ENCODE measurements at regions not wholly inside any gene's neighbourhood (a gene's known extent, or its start where the extent isn't known, plus 50 kb on each side); places are given as distances from the start of the nearest gene placed in this dataset.
"Not testable (repeated sequence)": the region's sequence is repeated elsewhere in the genome, so short reads cannot be mapped to it uniquely, and the experiment has no call there.

GRCh38 chr11:106280036-106280435, 202.6 kb downstream of the AASDHPPT start:
- DNase-seq, result no peak

GRCh38 chr11:106281455-106282173, 204.2 kb downstream of the AASDHPPT start:
- no peak for DNase-seq

- DNase-seq, result no peak
These were observed 209.5 kb downstream of the AASDHPPT start for GRCh38 chr11:106286881-106287504.

- no peak for DNase-seq
These were observed 210.6 kb downstream of the AASDHPPT start for GRCh38 chr11:106288057-106288456.

- DNase-seq, result no peak
These were observed 211.4 kb downstream of the AASDHPPT start for GRCh38 chr11:106288822-106289387.

GRCh38 chr11:106292526-106292925, 215.1 kb downstream of the AASDHPPT start:
- no peak for DNase-seq

GRCh38 chr11:106295974-106296373, 218.5 kb downstream of the AASDHPPT start:
- no peak for DNase-seq

GRCh38 chr11:106302416-106302815, 225.0 kb downstream of the AASDHPPT start:
- DNase-seq, result no peak

GRCh38 chr11:106304274-106304673, 226.8 kb downstream of the AASDHPPT start:
- DNase-seq, result no peak

GRCh38 chr11:106305458-106305857, 228.0 kb downstream of the AASDHPPT start:
- DNase-seq, result no peak

GRCh38 chr11:106306942-106307341, 229.5 kb downstream of the AASDHPPT start:
- DNase-seq, result no peak

GRCh38 chr11:106309070-106309684, 231.7 kb downstream of the AASDHPPT start:
- DNase-seq, result no peak

- no peak for DNase-seq
These were observed 234.2 kb downstream of the AASDHPPT start for GRCh38 chr11:106311531-106312230.

- DNase-seq, result not testable (repeated sequence)
These were observed 239.8 kb downstream of the AASDHPPT start for GRCh38 chr11:106317208-106317773.

GRCh38 chr11:106321601-106322000, 244.1 kb downstream of the AASDHPPT start:
- no peak for DNase-seq

GRCh38 chr11:106322106-106322505, 244.6 kb downstream of the AASDHPPT start:
- DNase-seq, result no peak

- no peak for DNase-seq
These were observed 248.6 kb downstream of the AASDHPPT start for GRCh38 chr11:106326087-106326486.

GRCh38 chr11:106327134-106327533, 249.7 kb downstream of the AASDHPPT start:
- no peak for DNase-seq

GRCh38 chr11:106327637-106328036, 250.2 kb downstream of the AASDHPPT start:
- no peak for DNase-seq

- DNase-seq, result no peak
These were observed 252.0 kb downstream of the AASDHPPT start for GRCh38 chr11:106329273-106330018.

- no peak for DNase-seq
These were observed 253.7 kb downstream of the AASDHPPT start for GRCh38 chr11:106331176-106331575.

- DNase-seq, result no peak
These were observed 256.2 kb downstream of the AASDHPPT start for GRCh38 chr11:106333678-106334077.
